ENCODE measurements at regions not wholly inside any gene's neighbourhood (a gene's known extent, or its start where the extent isn't known, plus 50 kb on each side); places are given as distances from the start of the nearest gene placed in this dataset.

GRCh38 chr18:45423659-45424058 lies 191.6 kb upstream of the SLC14A2 start (continued):
- TF ChIP-seq RERE (CRISPR knock-in tag; IDR thresholded peaks at IDR 0.05; ENCODE audit: low read depth) (no peak), SNAPC2 (CRISPR knock-in tag; IDR thresholded peaks at IDR 0.05) (no peak), TERF1 (CRISPR knock-in tag; IDR thresholded peaks at IDR 0.05) (no peak)

GRCh38 chr18:45430041-45430440 lies 185.2 kb upstream of the SLC14A2 start:
- H3K36me3 ChIP-seq (replicated peaks in 1 of 2; ENCODE audit: control insufficient read depth in 1 of 2, insufficient read depth in 2 of 2, low read length in 2 of 2), result no peaks in the 10 kb centered on the region
- H2AFZ ChIP-seq (ENCODE audit: low read length), result no peak overlapping the region
- no peaks in the 10 kb centered on the region for H3K9me3 ChIP-seq (ENCODE audit: low read length)
- H4K20me1 ChIP-seq (ENCODE audit: insufficient read depth, low read length), result no peaks in the 10 kb centered on the region
- no TSS peak for BruUV-seq (replicated peaks)
- no peaks in the 10 kb centered on the region for H3K4me1 ChIP-seq (ENCODE audit: insufficient read depth, low read length)
- no peak for DNase-seq (ENCODE audit: low spot score)
- POLR2A ChIA-PET, result no interaction called here
- H3K79me2 ChIP-seq (ENCODE audit: insufficient read depth, low read length), result no peaks in the 10 kb centered on the region
- no peak for TF ChIP-seq GATAD1 (CRISPR knock-in tag; IDR thresholded peaks at IDR 0.05)
- TF ChIP-seq HNRNPK (IDR thresholded peaks at IDR 0.05; ENCODE audit: low read depth, low read length, poor library complexity, severe bottlenecking), result no peak
- no peak for TF ChIP-seq ELF4 (CRISPR knock-in tag; IDR thresholded peaks at IDR 0.05; ENCODE audit: borderline replicate concordance)
- no peak for TF ChIP-seq KLF9 (CRISPR knock-in tag; IDR thresholded peaks at IDR 0.05; ENCODE audit: low read depth)
- no peak overlapping the region for H3K4me3 ChIP-seq (replicated peaks in 1 of 3; ENCODE audit: insufficient read depth in 1 of 3, low read depth in 2 of 3, low read length in 3 of 3)
- no peak for ATAC-seq
- H3K27me3 ChIP-seq (ENCODE audit: control insufficient read depth in 1 of 2, insufficient read depth in 2 of 2, low read length in 2 of 2), result no peaks in the 10 kb centered on the region; a peak in 1 of 5 replicates
- H3K4me2 ChIP-seq (ENCODE audit: low read depth, low read length), result no peak overlapping the region
- in situ Hi-C loops (cut with HindIII; ENCODE audit: extremely low pct_ligation_motif_present, low pct_unique_long_range_greater_than_20kb) (no loop called here), intact Hi-C loops (cut with micrococcal nuclease; ENCODE audit: unreplicated experiment) (no loop called here)
- no peak for FAIRE-seq
- CTCF ChIA-PET (ENCODE audit: low intra/inter-chr PET ratio, low total read pairs), result no interaction called here
- H3K9ac ChIP-seq (ENCODE audit: insufficient read depth, low read depth, low read length), result no peak overlapping the region
- H3K27ac ChIP-seq (ENCODE audit: extremely low read length, insufficient read depth, low read length), result no peak overlapping the region
